Natural killer cell (primary cell): ENCODE measurements at regions not wholly inside any gene's neighbourhood (a gene's known extent, or its start where the extent isn't known, plus 50 kb on each side); places are given as distances from the start of the nearest gene placed in this dataset.

Source experiments
- ATAC-seq, 3 donors: fragments of 150-1000 bp in 2 of 3; fragments of 200-7000 bp in 1 of 3; cut with Tn5 transposase; 1 replicate in 1 of 3; 2 replicates in 2 of 3; pipeline ENCODE4 v1.10.0; 2021; ENCODE audit warnings: mild to moderate bottlenecking in 2 of 3, moderate library complexity in 2 of 3
- DNase-seq, 2 donors: peaks; one replicate each; pipeline versions ENCODE4 v3.0.0 to v3.0.0-alpha.2; 2013 to 2021; ENCODE audit warnings: mixed read lengths in 1 of 2
- H3K27ac ChIP-seq: one replicate; pipeline ENCODE4 v1.5.1; 2013; ENCODE audit warnings: mild to moderate bottlenecking, low read length
- H3K27me3 ChIP-seq: one replicate; pipeline ENCODE4 v1.6.1; 2013; ENCODE audit warnings: low read length; ENCODE audit not compliant: control insufficient read depth, insufficient read depth
- H3K36me3 ChIP-seq: one replicate; pipeline ENCODE4 v1.6.1; 2013; ENCODE audit warnings: low read length; ENCODE audit not compliant: control insufficient read depth, insufficient read depth
- H3K4me1 ChIP-seq: one replicate; pipeline ENCODE4 v1.6.1; 2013; ENCODE audit warnings: low read length; ENCODE audit not compliant: control insufficient read depth, insufficient read depth
- H3K4me3 ChIP-seq: one replicate; pipeline ENCODE4 v1.5.1; 2013; ENCODE audit warnings: low read length
- H3K9me3 ChIP-seq: one replicate; pipeline ENCODE4 v1.6.1; 2013; ENCODE audit warnings: low read length; ENCODE audit not compliant: control insufficient read depth, insufficient read depth
- H3K27ac Mint-ChIP-seq, 2 donors: one replicate each; pipeline ENCODE4 v1.8.0; 2022; ENCODE audit warnings: mild to moderate bottlenecking in 2 of 2, mixed read lengths in 2 of 2, moderate library complexity in 1 of 2
- H3K27me3 Mint-ChIP-seq, 2 donors: one replicate each; pipeline ENCODE4 v1.8.0; 2022; ENCODE audit warnings: low read depth in 2 of 2, mixed read lengths in 2 of 2
- H3K36me3 Mint-ChIP-seq: one replicate; pipeline ENCODE4 v1.8.0; 2022; ENCODE audit warnings: mixed read lengths
- H3K4me1 Mint-ChIP-seq, 2 donors: one replicate each; pipeline ENCODE4 v1.8.0; 2022; ENCODE audit warnings: mixed read lengths in 2 of 2
- H3K4me3 Mint-ChIP-seq: one replicate; pipeline ENCODE4 v1.8.0; 2022; ENCODE audit warnings: mild to moderate bottlenecking, moderate library complexity, mixed read lengths
- H3K9me3 Mint-ChIP-seq, 2 donors: one replicate each; pipeline ENCODE4 v1.8.0; 2022; ENCODE audit warnings: mixed read lengths in 2 of 2
- WGBS: methylation state at CpG from one replicate; pipeline ENCODE4 v1.1.7; 2013; ENCODE audit warnings: missing lambda C conversion rate; ENCODE audit not compliant: insufficient coverage; 5-methylcytosine and 5-hydroxymethylcytosine counted together
- intact Hi-C: fragments of 100-400 bp; cut with micrococcal nuclease; formaldehyde crosslinking; loops from one replicate; pipeline ENCODE4 v1.14.2; 2022
- TF ChIP-seq, protein P1 (sequence below): fragments of 200-600 bp; IDR thresholded peaks from one replicate; pipeline ENCODE4 v1.8.0; 2022; ENCODE audit warnings: antibody characterized with exemption

- no peaks in the 10 kb centered on the region for H3K36me3 ChIP-seq
- DNase-seq (no peak), ATAC-seq (no peak)
- intact Hi-C loops: no loop called here
- H3K9me3 Mint-ChIP-seq: peaks cover 0 to 5% of the 10 kb centered on the region in 2 donors
- no peaks in the 10 kb centered on the region for H3K27me3 ChIP-seq
- H3K27ac ChIP-seq: no peak overlapping the region
- no peaks in the 10 kb centered on the region for H3K4me1 ChIP-seq
- no peaks in the 10 kb centered on the region for H3K4me1 Mint-ChIP-seq
- TF ChIP-seq, protein P1, sequence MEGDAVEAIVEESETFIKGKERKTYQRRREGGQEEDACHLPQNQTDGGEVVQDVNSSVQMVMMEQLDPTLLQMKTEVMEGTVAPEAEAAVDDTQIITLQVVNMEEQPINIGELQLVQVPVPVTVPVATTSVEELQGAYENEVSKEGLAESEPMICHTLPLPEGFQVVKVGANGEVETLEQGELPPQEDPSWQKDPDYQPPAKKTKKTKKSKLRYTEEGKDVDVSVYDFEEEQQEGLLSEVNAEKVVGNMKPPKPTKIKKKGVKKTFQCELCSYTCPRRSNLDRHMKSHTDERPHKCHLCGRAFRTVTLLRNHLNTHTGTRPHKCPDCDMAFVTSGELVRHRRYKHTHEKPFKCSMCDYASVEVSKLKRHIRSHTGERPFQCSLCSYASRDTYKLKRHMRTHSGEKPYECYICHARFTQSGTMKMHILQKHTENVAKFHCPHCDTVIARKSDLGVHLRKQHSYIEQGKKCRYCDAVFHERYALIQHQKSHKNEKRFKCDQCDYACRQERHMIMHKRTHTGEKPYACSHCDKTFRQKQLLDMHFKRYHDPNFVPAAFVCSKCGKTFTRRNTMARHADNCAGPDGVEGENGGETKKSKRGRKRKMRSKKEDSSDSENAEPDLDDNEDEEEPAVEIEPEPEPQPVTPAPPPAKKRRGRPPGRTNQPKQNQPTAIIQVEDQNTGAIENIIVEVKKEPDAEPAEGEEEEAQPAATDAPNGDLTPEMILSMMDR: no peak
- H3K4me3 Mint-ChIP-seq: no peak overlapping the region
- H3K36me3 Mint-ChIP-seq: no peaks in the 10 kb centered on the region
- no CpG with 5 or more reads among the region's 1 CpG for WGBS
- H3K9me3 ChIP-seq: no peaks in the 10 kb centered on the region
- no peak overlapping the region for H3K27ac Mint-ChIP-seq
- H3K4me3 ChIP-seq: no peak overlapping the region
- peaks cover 0 to 6% of the 10 kb centered on the region in 2 donors for H3K27me3 Mint-ChIP-seq
Measured at GRCh38 chr11:127226380-127226779, 225.8 kb upstream of the KIRREL3 start.

- Mint-ChIP-seq H3K36me3 (no peaks in the 10 kb centered on the region), H3K4me3 (no peak overlapping the region), H3K4me1 (no peaks in the 10 kb centered on the region), H3K27ac (no peak overlapping the region), H3K9me3 (peaks cover 0 to 5% of the 10 kb centered on the region in 2 donors), H3K27me3 (peaks cover 0 to 6% of the 10 kb centered on the region in 2 donors)
- Histone ChIP-seq H3K9me3 (no peaks in the 10 kb centered on the region), H3K27ac (no peak overlapping the region), H3K4me3 (no peak overlapping the region), H3K27me3 (no peaks in the 10 kb centered on the region), H3K4me1 (no peaks in the 10 kb centered on the region), H3K36me3 (no peaks in the 10 kb centered on the region)
- WGBS: 89% methylated on average over 1 of the region's 1 CpG
- intact Hi-C loops: no loop called here
- DNase-seq (no peak), ATAC-seq (no peak)
- TF ChIP-seq, protein P1: no peak
Measured at GRCh38 chr11:127225619-127226018, 225.0 kb upstream of the KIRREL3 start.

DNA sequence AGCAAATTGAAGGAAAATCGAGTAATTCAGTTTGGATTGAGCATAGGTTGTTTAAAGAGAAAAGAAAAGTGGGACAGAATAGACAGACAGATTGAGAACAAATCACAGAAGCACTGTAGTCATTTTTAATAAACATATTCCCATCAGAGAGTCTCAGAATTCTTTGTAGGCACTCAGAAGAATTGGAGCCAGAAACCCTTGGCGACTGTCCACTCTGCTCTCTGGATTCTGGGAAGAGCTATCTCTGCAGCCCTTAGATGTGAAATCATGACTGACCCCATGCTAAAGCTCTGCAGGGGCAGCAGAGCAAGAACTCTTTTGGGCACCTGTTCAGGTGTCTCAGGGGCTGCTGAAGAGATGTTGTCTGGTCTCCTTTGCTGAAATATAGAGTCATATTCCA lies 223.7 kb upstream of the KIRREL3 start:
- no peaks in the 10 kb centered on the region for H3K4me1 Mint-ChIP-seq
- Histone ChIP-seq H3K9me3 (no peaks in the 10 kb centered on the region), H3K27ac (no peak overlapping the region), H3K27me3 (no peaks in the 10 kb centered on the region), H3K36me3 (no peaks in the 10 kb centered on the region), H3K4me1 (no peaks in the 10 kb centered on the region), H3K4me3 (no peak overlapping the region)
- no peak overlapping the region for H3K4me3 Mint-ChIP-seq
- ATAC-seq (no peak), DNase-seq (no peak)
- peaks cover 0 to 4% of the 10 kb centered on the region in 2 donors for H3K27me3 Mint-ChIP-seq
- no peak overlapping the region for H3K27ac Mint-ChIP-seq
- no peaks in the 10 kb centered on the region for H3K36me3 Mint-ChIP-seq
- H3K9me3 Mint-ChIP-seq: peaks cover 0 to 3% of the 10 kb centered on the region in 2 donors
- WGBS: 69% methylated on average over 2 of the region's 2 CpGs
- TF ChIP-seq, protein P1: no peak
- intact Hi-C loops: no loop called here

DNA sequence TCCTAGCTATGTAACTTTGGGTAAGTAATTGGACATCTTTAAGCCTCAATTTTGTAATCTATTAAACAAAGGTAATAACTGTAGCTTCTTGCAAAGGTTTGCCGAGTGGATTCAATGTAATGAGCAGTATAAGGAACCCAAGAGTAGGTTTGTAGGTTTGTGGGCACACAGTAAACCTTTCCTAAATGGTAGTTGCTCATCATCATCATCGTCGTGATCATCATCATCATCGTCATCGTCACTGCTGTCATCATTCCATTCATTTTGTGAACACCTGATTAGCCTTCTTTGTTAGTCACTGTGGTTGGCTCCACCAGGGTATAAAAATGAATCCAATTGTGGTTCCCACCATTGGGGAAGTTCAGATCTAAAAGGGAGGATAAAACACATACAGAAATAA lies 223.1 kb upstream of the KIRREL3 start:
- peaks cover 0 to 3% of the 10 kb centered on the region in 2 donors for H3K9me3 Mint-ChIP-seq
- Histone ChIP-seq H3K9me3 (no peaks in the 10 kb centered on the region), H3K27ac (no peak overlapping the region), H3K27me3 (no peaks in the 10 kb centered on the region), H3K4me3 (no peak overlapping the region), H3K4me1 (no peaks in the 10 kb centered on the region), H3K36me3 (no peaks in the 10 kb centered on the region)
- WGBS: 89% methylated on average over 5 of the region's 5 CpGs
- ATAC-seq: no peak
- intact Hi-C loops: no loop called here
- H3K4me1 Mint-ChIP-seq: no peaks in the 10 kb centered on the region
- DNase-seq: no peak
- TF ChIP-seq, protein P1: no peak
- peaks cover 0 to 4% of the 10 kb centered on the region in 2 donors for H3K27me3 Mint-ChIP-seq
- H3K4me3 Mint-ChIP-seq: no peak overlapping the region
- H3K36me3 Mint-ChIP-seq: no peaks in the 10 kb centered on the region
- H3K27ac Mint-ChIP-seq: no peak overlapping the region
